ENCODE measurements at regions not wholly inside any gene's neighbourhood (a gene's known extent, or its start where the extent isn't known, plus 50 kb on each side); places are given as distances from the start of the nearest gene placed in this dataset.

GRCh38 chr7:65269150-65269856 is 104.4 kb upstream of the ZNF92 start:
- Histone ChIP-seq H3K4me3 (ENCODE audit: low read depth, low read length, poor library complexity, severe bottlenecking) (peak overlapping the region; percentile 68), H3K27me3 (replicated peaks; ENCODE audit: insufficient read depth, low read depth, low read length, poor library complexity) (no peaks in the 10 kb centered on the region), H3K4me1 (ENCODE audit: insufficient read depth, low read length, poor library complexity, severe bottlenecking) (peaks cover 4% of the 10 kb centered on the region), H3K9me3 (ENCODE audit: low read depth, low read length, poor library complexity, severe bottlenecking) (peaks cover under 1% of the 10 kb centered on the region), H3K36me3 (ENCODE audit: insufficient read depth, low read length, poor library complexity, severe bottlenecking) (no peaks in the 10 kb centered on the region), H3K27ac (ENCODE audit: low read depth, low read length, poor library complexity, severe bottlenecking) (peak overlapping the region; percentile 63)
- no TSS peak for BruUV-seq (replicated peaks)
- intact Hi-C loops (cut with micrococcal nuclease; ENCODE audit: unreplicated experiment): no loop called here
- TF ChIP-seq CTCF (conservative IDR thresholded peaks at IDR 0.05; ENCODE audit: low read depth, low read length) (no peak), EZH2 (IDR thresholded peaks at IDR 0.05; ENCODE audit: borderline replicate concordance, low read depth, low read length, poor library complexity, severe bottlenecking) (no peak)
- peak; percentile 98 for DNase-seq (ENCODE audit: low spot score)
- ChIA-PET POLR2A (ENCODE audit: low non-redundant PET) (interaction anchor here (0.6 kb wide), 1 partner anchor 25 kb away, joined by 4 read pairs; no protein-coding TSS in a partner anchor), CTCF (interaction anchor here (0.5 kb wide), 1 partner anchor 231 kb away, joined by 4 read pairs; no protein-coding TSS in a partner anchor)

GRCh38 chr7:65268782-65269149 is 104.9 kb upstream of the ZNF92 start:
- no peak for DNase-seq (ENCODE audit: low spot score)
- TF ChIP-seq CTCF (conservative IDR thresholded peaks at IDR 0.05; ENCODE audit: low read depth, low read length) (no peak), EZH2 (IDR thresholded peaks at IDR 0.05; ENCODE audit: borderline replicate concordance, low read depth, low read length, poor library complexity, severe bottlenecking) (no peak)
- ChIA-PET POLR2A (ENCODE audit: low non-redundant PET) (interaction anchor here (0.6 kb wide), 1 partner anchor 24 kb away, joined by 4 read pairs; no protein-coding TSS in a partner anchor), CTCF (interaction anchor here (0.5 kb wide), 1 partner anchor 231 kb away, joined by 4 read pairs; no protein-coding TSS in a partner anchor)
- Histone ChIP-seq H3K4me3 (ENCODE audit: low read depth, low read length, poor library complexity, severe bottlenecking) (peak overlapping the region; percentile 68), H3K27ac (ENCODE audit: low read depth, low read length, poor library complexity, severe bottlenecking) (no peak overlapping the region), H3K27me3 (replicated peaks; ENCODE audit: insufficient read depth, low read depth, low read length, poor library complexity) (no peaks in the 10 kb centered on the region), H3K9me3 (ENCODE audit: low read depth, low read length, poor library complexity, severe bottlenecking) (no peaks in the 10 kb centered on the region), H3K4me1 (ENCODE audit: insufficient read depth, low read length, poor library complexity, severe bottlenecking) (peaks cover 4% of the 10 kb centered on the region), H3K36me3 (ENCODE audit: insufficient read depth, low read length, poor library complexity, severe bottlenecking) (no peaks in the 10 kb centered on the region)
- BruUV-seq (replicated peaks): no TSS peak
- intact Hi-C loops (cut with micrococcal nuclease; ENCODE audit: unreplicated experiment): no loop called here

- H3K4me3 ChIP-seq (ENCODE audit: low read depth, low read length, poor library complexity, severe bottlenecking): no peak overlapping the region
- H3K4me1 ChIP-seq (ENCODE audit: insufficient read depth, low read length, poor library complexity, severe bottlenecking): peaks cover 4% of the 10 kb centered on the region
- intact Hi-C loops (cut with micrococcal nuclease; ENCODE audit: unreplicated experiment): no loop called here
- H3K36me3 ChIP-seq (ENCODE audit: insufficient read depth, low read length, poor library complexity, severe bottlenecking): no peaks in the 10 kb centered on the region
- H3K27me3 ChIP-seq (replicated peaks; ENCODE audit: insufficient read depth, low read depth, low read length, poor library complexity): no peaks in the 10 kb centered on the region
- ChIA-PET CTCF (interaction anchor here (0.6 kb wide), 1 partner anchor 42 kb away, joined by 3 read pairs; no protein-coding TSS in a partner anchor), POLR2A (ENCODE audit: low non-redundant PET) (no interaction called here)
- no TSS peak for BruUV-seq (replicated peaks)
- TF ChIP-seq CTCF (conservative IDR thresholded peaks at IDR 0.05; ENCODE audit: low read depth, low read length): no peak
- TF ChIP-seq EZH2 (IDR thresholded peaks at IDR 0.05; ENCODE audit: borderline replicate concordance, low read depth, low read length, poor library complexity, severe bottlenecking): no peak
- H3K9me3 ChIP-seq (ENCODE audit: low read depth, low read length, poor library complexity, severe bottlenecking): no peaks in the 10 kb centered on the region
- DNase-seq (ENCODE audit: low spot score): no peak
- H3K27ac ChIP-seq (ENCODE audit: low read depth, low read length, poor library complexity, severe bottlenecking): no peak overlapping the region
These were observed 107.6 kb upstream of the ZNF92 start for GRCh38 chr7:65265933-65266519.

All from A673 (cell line).